NT2/D1 (cell line): ENCODE measurements at regions not wholly inside any gene's neighbourhood (a gene's known extent, or its start where the extent isn't known, plus 50 kb on each side); places are given as distances from the start of the nearest gene placed in this dataset.

ENCODE experiments used
- DNase-seq: peaks from one replicate; pipeline ENCODE4 v3.0.0-alpha.2; 2011; ENCODE audit warnings: low read depth, low spot score
- H3K27me3 ChIP-seq: 2 replicates; pipeline ENCODE4 v1.6.0; 2011; ENCODE audit warnings: mild to moderate bottlenecking; ENCODE audit not compliant: insufficient read length, insufficient read depth
- H3K36me3 ChIP-seq: 2 replicates; pipeline ENCODE4 v1.6.1; 2011; ENCODE audit warnings: mild to moderate bottlenecking, low read length, mixed read lengths; ENCODE audit not compliant: insufficient read depth, insufficient read length
- H3K4me1 ChIP-seq: 2 replicates; pipeline ENCODE4 v1.5.1; 2011; ENCODE audit not compliant: insufficient read depth, insufficient read length
- H3K4me3 ChIP-seq: 2 replicates; pipeline ENCODE4 v1.5.1; 2011; ENCODE audit warnings: low read depth; ENCODE audit not compliant: insufficient read length
- H3K9ac ChIP-seq: 2 replicates; pipeline ENCODE4 v1.6.0; 2011; ENCODE audit warnings: low read depth; ENCODE audit not compliant: insufficient read length
- H3K9me3 ChIP-seq: 2 replicates; pipeline ENCODE4 v1.5.1; 2011; ENCODE audit warnings: mild to moderate bottlenecking, low read length; ENCODE audit not compliant: insufficient read depth
- SUZ12 ChIP-seq: IDR thresholded peaks from 2 replicates; pipeline ENCODE4 v1.6.1; 2011; ENCODE audit not compliant: insufficient read length, insufficient read depth; ENCODE audit errors: extremely low read depth
- YY1 ChIP-seq: IDR thresholded peaks from 2 replicates; pipeline ENCODE4 v1.6.1; 2011; ENCODE audit not compliant: insufficient read length, insufficient read depth
- ZNF274 ChIP-seq: IDR thresholded peaks from 2 replicates; pipeline ENCODE4 v1.6.1; 2011; ENCODE audit warnings: mild to moderate bottlenecking, low read depth, low read length

DNA sequence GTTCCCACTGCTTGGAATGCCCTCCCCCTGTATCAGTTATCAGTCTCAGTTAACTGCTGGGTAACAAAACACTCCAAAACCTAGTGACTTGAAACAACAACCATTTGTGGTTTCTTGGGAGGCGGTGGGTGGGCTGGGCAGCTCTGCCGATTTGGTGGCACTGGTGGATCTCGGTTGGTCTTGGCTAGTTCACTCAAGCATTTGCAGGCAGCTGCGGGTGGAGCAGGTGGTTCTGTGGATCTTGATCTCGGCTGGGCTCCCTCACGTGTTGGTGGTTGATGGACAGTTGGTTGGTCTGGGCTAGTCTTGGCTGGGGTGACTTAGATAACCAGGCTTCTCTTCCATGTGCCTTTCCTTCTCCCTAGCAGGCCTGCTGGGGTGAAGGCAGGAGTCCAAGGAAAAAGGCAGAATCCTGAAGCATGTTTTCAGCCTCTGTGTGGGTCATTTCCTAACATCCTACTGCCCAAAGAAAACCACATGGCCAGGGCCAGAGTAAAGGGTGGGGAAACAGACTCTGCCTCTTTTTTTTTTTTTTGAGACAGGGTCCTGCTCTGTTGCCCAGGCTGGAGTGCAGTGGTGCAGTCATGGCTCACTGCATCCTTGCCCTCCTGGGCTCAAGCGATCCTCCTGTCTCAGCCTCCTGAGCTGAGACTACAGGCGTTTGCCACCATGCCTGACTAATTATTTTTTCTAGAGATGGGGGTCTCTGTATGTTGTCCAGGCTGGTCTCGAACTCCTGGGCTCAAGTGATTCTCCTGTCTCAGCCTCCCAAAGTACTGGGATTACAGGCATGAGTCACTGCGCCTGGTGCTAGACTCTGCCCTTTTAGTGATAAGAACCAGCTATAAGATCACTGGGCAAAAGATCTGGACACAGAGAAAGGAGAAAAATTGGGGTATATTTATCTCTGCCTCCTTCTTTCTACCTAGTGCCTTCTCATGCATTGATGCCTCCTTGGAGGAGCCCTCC, 183.7 kb downstream of the RGS3 start:
- H3K9me3 ChIP-seq = no peaks in the 10 kb centered on the region
- DNase-seq = no peak
- H3K4me3 ChIP-seq = no peak overlapping the region
- peaks cover 15% of the 10 kb centered on the region for H3K4me1 ChIP-seq
- H3K36me3 ChIP-seq = no peaks in the 10 kb centered on the region
- peaks cover 5% of the 10 kb centered on the region for H3K27me3 ChIP-seq
- H3K9ac ChIP-seq = no peak overlapping the region
- no peak for TF ChIP-seq ZNF274
- no peak for TF ChIP-seq YY1
- no peak for TF ChIP-seq SUZ12

DNA sequence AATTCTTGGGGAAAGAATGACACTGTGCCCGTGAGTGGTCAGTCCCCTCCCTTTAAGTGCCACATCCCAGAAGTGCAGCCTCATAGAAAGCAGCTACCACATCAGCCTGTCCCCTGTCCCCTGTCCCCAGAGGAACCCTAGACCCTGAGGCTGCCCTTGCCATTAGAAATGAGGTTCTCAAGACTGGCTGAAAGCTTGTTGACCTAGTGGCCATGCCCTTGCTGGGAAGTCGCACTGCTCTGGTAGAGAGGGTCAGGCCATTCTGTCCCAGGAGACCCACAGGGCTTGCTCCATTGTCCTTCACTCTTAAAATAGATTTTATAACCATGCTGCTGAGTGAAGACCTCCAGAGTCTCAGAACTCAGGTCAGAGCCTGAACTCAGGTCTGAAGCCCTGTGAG, 184.5 kb downstream of the RGS3 start:
- Histone ChIP-seq H3K27me3 (peaks cover 5% of the 10 kb centered on the region), H3K4me3 (no peak overlapping the region), H3K4me1 (peaks cover 15% of the 10 kb centered on the region), H3K9ac (no peak overlapping the region), H3K9me3 (no peaks in the 10 kb centered on the region), H3K36me3 (no peaks in the 10 kb centered on the region)
- no peak for DNase-seq
- TF ChIP-seq YY1 (no peak), SUZ12 (no peak), ZNF274 (no peak)

- no peak overlapping the region for H3K4me3 ChIP-seq
- no peaks in the 10 kb centered on the region for H3K36me3 ChIP-seq
- TF ChIP-seq ZNF274 (no peak), YY1 (no peak), SUZ12 (no peak)
- H3K27me3 ChIP-seq = peaks cover 5% of the 10 kb centered on the region
- H3K9me3 ChIP-seq = no peaks in the 10 kb centered on the region
- no peak for DNase-seq
- peaks cover 15% of the 10 kb centered on the region for H3K4me1 ChIP-seq
- no peak overlapping the region for H3K9ac ChIP-seq
Observed at GRCh38 chr9:113648586-113648985, 185.1 kb downstream of the RGS3 start.

GRCh38 chr9:113649054-113649453, 185.5 kb downstream of the RGS3 start:
- Histone ChIP-seq H3K4me3 (no peak overlapping the region), H3K9ac (no peak overlapping the region), H3K9me3 (no peaks in the 10 kb centered on the region), H3K4me1 (peaks cover 15% of the 10 kb centered on the region), H3K27me3 (peaks cover 5% of the 10 kb centered on the region), H3K36me3 (no peaks in the 10 kb centered on the region)
- TF ChIP-seq YY1 = no peak
- no peak for TF ChIP-seq ZNF274
- TF ChIP-seq SUZ12 = no peak
- DNase-seq = no peak

GRCh38 chr9:113649855-113650206, 186.3 kb downstream of the RGS3 start:
- peaks cover 15% of the 10 kb centered on the region for H3K4me1 ChIP-seq
- no peaks in the 10 kb centered on the region for H3K36me3 ChIP-seq
- TF ChIP-seq SUZ12 (no peak), ZNF274 (no peak), YY1 (no peak)
- H3K9ac ChIP-seq = peak overlapping the region; percentile 7
- H3K4me3 ChIP-seq = no peak overlapping the region
- DNase-seq = no peak
- no peaks in the 10 kb centered on the region for H3K9me3 ChIP-seq
- peaks cover 5% of the 10 kb centered on the region for H3K27me3 ChIP-seq

DNA sequence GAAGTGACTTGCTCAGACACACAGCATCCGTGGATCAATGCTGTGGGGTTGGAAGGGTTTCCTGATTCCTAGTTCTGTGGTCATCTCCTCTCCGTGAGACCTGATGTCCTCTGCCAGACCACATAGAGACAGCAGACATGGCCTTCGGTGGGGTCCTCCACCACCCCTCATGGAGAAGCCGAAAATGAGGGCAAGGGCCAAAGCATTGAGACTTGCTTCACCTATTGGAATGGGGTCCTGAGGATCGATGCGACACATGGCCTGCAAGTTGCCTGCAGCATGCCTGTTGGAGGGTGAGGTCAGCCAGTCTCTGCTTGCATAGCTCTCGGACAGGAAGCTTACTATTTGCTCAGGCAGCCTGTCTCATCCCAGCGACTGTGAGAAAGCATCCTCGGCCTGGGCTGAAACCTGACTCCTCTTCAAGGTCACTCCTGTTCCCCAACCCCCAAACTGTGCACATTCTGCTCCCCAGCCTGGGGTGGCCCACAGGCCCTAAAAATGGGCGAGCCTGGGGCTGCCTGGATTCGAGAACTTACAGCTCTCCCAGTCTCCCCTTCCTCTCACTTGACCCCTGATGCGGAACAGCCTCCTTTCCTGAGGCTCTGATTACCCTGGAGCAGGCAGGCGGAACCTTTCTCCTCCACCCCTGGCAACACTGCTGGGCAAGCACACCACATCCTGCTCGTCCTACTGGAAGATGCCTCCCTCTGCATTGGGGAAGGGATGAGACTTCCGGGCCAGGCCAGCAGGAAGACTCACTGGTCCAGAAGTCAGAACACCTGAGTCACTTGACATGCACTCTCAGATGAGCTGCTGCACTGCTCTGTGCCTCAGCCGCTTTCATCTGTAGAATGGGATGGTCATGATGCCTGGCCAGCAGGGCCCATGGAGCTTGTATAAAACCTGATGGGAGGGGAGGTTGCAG, 186.9 kb downstream of the RGS3 start:
- DNase-seq = no peak
- H3K4me1 ChIP-seq = peaks cover 15% of the 10 kb centered on the region
- no peaks in the 10 kb centered on the region for H3K9me3 ChIP-seq
- H3K4me3 ChIP-seq = no peak overlapping the region
- H3K9ac ChIP-seq = peak overlapping the region; percentile 7
- no peak for TF ChIP-seq YY1
- no peaks in the 10 kb centered on the region for H3K36me3 ChIP-seq
- peaks cover 5% of the 10 kb centered on the region for H3K27me3 ChIP-seq

DNA sequence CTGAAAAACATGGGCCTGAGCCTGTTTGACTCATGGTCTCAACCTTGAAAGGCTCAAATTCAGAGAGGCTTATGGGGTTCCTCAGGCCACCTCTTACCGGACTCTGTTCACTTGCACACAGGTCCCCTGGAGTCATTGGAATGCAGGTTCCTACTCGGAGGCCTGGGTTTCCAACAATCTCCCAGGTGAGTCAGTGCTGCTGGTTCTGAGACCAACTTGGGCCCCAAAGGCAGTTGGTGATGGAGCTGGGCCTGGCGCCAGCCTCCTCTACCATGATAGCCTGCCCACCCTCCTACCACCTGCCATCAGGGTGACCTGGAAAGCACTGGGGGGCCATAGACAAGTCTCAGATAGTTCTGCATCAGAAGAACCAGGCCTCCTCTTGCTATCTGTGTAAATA, 188.4 kb downstream of the RGS3 start:
- no peak overlapping the region for H3K4me3 ChIP-seq
- no peak for TF ChIP-seq YY1
- TF ChIP-seq ZNF274 = no peak
- TF ChIP-seq SUZ12 = no peak
- H3K27me3 ChIP-seq = no peaks in the 10 kb centered on the region
- no peaks in the 10 kb centered on the region for H3K9me3 ChIP-seq
- H3K36me3 ChIP-seq = no peaks in the 10 kb centered on the region
- DNase-seq = no peak
- no peak overlapping the region for H3K9ac ChIP-seq
- peaks cover 13% of the 10 kb centered on the region for H3K4me1 ChIP-seq
